ENCODE measurements at regions not wholly inside any gene's neighbourhood (a gene's known extent, or its start where the extent isn't known, plus 50 kb on each side); places are given as distances from the start of the nearest gene placed in this dataset.
"Not testable (repeated sequence)": the region's sequence is repeated elsewhere in the genome, so short reads cannot be mapped to it uniquely, and the experiment has no call there.

DNA sequence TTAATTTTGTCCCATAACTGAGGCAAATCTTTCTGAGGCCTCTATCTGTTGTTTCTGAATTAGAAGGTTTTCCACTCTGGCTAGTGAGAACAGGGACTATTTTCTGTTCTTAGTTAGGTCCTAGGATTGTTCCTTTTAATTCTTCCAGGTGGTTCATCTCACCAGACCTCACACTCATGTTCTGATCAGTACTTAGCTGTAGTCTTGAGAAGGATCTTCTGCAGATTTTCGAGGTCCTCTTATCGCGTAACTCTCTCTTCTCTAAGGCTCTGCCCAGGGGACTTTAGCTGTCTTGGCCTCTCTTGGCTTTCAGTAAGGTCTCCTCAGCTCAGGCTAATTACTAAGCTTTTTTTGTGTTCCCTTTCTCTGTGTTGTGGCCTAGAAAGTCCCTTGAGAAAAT lies 201.1 kb downstream of the ETNK1 start:
- no peaks in the 10 kb centered on the region; the same call in 2 of the 3 replicates for H3K9me3 ChIP-seq (replicated peaks; ENCODE audit: control insufficient read depth, insufficient read depth, low read length)
- no peak overlapping the region for H3K4me3 ChIP-seq
- no peaks in the 10 kb centered on the region for H3K27me3 ChIP-seq (replicated peaks in 1 of 2; ENCODE audit: control insufficient read depth in 2 of 2, insufficient read depth in 2 of 2, low read length in 1 of 2)
- BruUV-seq (replicated peaks): no TSS peak
- no peaks in the 10 kb centered on the region for H3K4me1 ChIP-seq (ENCODE audit: control insufficient read depth, insufficient read depth, low read length)
- H2AFZ ChIP-seq (ENCODE audit: control insufficient read depth, low read depth, low read length): no peak overlapping the region
- no peak for TF ChIP-seq IKZF2 (IDR thresholded peaks at IDR 0.05)
- no peak for TF ChIP-seq SMARCA5 (IDR thresholded peaks at IDR 0.05)
- TF ChIP-seq TBL1XR1 (IDR thresholded peaks at IDR 0.05; ENCODE audit: low read depth, low read length): no peak
- WGBS (ENCODE audit: insufficient coverage, insufficient replicate concordance, low lambda C conversion rate, missing lambda C conversion rate): 38% methylated on average over 3 of the region's 3 CpGs
- CTCF ChIA-PET: no interaction called here
- DNase-seq (ENCODE audit: low read depth, low spot score): no peak
- POLR2A ChIA-PET: no interaction called here
- H4K20me1 ChIP-seq (ENCODE audit: control insufficient read depth, insufficient read depth): no peaks in the 10 kb centered on the region
- RAD21 ChIA-PET (ENCODE audit: unreplicated experiment): no interaction called here
- no peak for FAIRE-seq
- intact Hi-C loops (cut with micrococcal nuclease; ENCODE audit: unreplicated experiment) (no loop called here), in situ Hi-C loops (cut with MboI) (no loop called here)
- no peak overlapping the region for H3K9ac ChIP-seq (ENCODE audit: control insufficient read depth, insufficient read depth, low read length)
- no peak overlapping the region for H3K27ac ChIP-seq (ENCODE audit: control insufficient read depth, insufficient read depth)
- H3K4me2 ChIP-seq (ENCODE audit: control insufficient read depth, insufficient read depth): no peak overlapping the region
- no peaks in the 10 kb centered on the region for H3K79me2 ChIP-seq (ENCODE audit: control insufficient read depth, insufficient read depth, low read length)
- SMC1A ChIA-PET (ENCODE audit: uncharacterized antibody, unreplicated experiment): interaction anchor here (0.7 kb wide), 1 partner anchor 31 kb away, joined by 3 read pairs; no protein-coding TSS in a partner anchor
- no peak for ATAC-seq
- H3K36me3 ChIP-seq (ENCODE audit: control insufficient read depth in 2 of 2, insufficient read depth in 2 of 2, low read length in 1 of 2): no peaks in the 10 kb centered on the region

DNA sequence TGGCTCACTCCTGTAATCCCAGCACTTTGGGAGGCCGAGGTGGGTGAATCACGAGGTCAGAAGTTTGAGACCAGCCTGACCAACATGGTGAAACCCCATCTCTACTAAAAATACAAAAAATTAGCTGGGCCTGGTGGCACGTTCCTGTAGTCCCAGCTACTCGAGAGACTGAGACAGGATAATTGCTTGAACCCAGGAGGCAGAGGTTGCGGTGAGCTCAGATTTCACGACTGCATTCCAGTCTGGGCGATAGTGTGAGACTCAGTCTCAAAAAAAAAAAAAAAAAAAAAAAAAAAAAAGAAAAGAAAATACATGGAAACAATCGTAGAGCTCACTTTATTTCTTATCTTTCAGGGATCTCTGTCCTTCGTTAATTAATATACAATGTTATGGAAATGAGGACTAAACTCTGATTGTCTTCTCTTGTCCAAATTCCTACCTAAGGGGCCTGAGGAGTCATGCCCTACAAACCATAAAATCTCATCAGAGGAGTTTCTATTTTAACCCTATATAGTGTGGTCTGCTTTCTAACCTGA lies 201.5 kb downstream of the ETNK1 start:
- FAIRE-seq; H3K27me3 ChIP-seq (replicated peaks in 1 of 2; ENCODE audit: control insufficient read depth in 2 of 2, insufficient read depth in 2 of 2, low read length in 1 of 2); H3K79me2 ChIP-seq (ENCODE audit: control insufficient read depth, insufficient read depth, low read length); H4K20me1 ChIP-seq (ENCODE audit: control insufficient read depth, insufficient read depth); H3K27ac ChIP-seq (ENCODE audit: control insufficient read depth, insufficient read depth); ATAC-seq; H3K9me3 ChIP-seq (replicated peaks; ENCODE audit: control insufficient read depth, insufficient read depth, low read length); H3K9ac ChIP-seq (ENCODE audit: control insufficient read depth, insufficient read depth, low read length); H3K4me3 ChIP-seq; H3K36me3 ChIP-seq (ENCODE audit: control insufficient read depth in 2 of 2, insufficient read depth in 2 of 2, low read length in 1 of 2); SMC1A ChIA-PET (ENCODE audit: uncharacterized antibody, unreplicated experiment); intact Hi-C loops (cut with micrococcal nuclease; ENCODE audit: unreplicated experiment); H3K4me2 ChIP-seq (ENCODE audit: control insufficient read depth, insufficient read depth); DNase-seq (ENCODE audit: low read depth, low spot score); RAD21 ChIA-PET (ENCODE audit: unreplicated experiment); H3K4me1 ChIP-seq (ENCODE audit: control insufficient read depth, insufficient read depth, low read length); BruUV-seq (replicated peaks); H2AFZ ChIP-seq (ENCODE audit: control insufficient read depth, low read depth, low read length); in situ Hi-C loops (cut with MboI); CTCF ChIA-PET; POLR2A ChIA-PET: not testable (repeated sequence)
- 35% methylated on average over 8 of the region's 9 CpGs for whole genome bisulfite sequencing (ENCODE audit: insufficient coverage, insufficient replicate concordance, low lambda C conversion rate, missing lambda C conversion rate)
